Activated CD4-positive, alpha-beta T cell treated with anti-CD3 and anti-CD28 coated beads, Interleukin-2, amount 50 U/mL, for 48 hours (primary cell): ENCODE measurements at regions not wholly inside any gene's neighbourhood (a gene's known extent, or its start where the extent isn't known, plus 50 kb on each side); places are given as distances from the start of the nearest gene placed in this dataset.
"Not testable (repeated sequence)": the region's sequence is repeated elsewhere in the genome, so short reads cannot be mapped to it uniquely, and the experiment has no call there.

Source experiments
- DNase-seq, 2 experiments: peaks; one replicate each; pipeline ENCODE4 v3.0.0-alpha.2; 2020

GRCh38 chr1:196160066-196160795 is 448.0 kb downstream of the KCNT2 start:
- DNase-seq, result no peak

DNA sequence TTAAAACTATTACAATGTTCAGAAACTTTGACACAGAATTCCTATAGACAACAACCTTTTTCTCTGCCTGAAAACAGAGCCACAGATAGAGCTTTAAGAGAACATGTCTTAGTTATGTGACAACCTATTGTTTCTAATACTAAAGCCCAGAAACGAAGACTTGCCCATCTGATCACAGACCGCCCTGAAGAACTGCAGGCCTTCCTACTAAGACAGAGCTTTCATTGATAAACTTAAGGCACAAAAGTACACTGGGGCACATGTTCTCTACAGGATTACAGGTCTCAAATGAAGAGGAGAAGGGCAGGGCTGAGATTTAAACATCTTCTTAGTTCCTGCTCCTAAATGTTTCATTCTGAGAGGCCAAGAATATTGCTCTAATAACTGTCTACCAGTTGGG is 452.7 kb downstream of the KCNT2 start:
- DNase-seq, result no peak

GRCh38 chr1:196152975-196153374 is 455.3 kb downstream of the KCNT2 start:
- DNase-seq, result no peak

DNA sequence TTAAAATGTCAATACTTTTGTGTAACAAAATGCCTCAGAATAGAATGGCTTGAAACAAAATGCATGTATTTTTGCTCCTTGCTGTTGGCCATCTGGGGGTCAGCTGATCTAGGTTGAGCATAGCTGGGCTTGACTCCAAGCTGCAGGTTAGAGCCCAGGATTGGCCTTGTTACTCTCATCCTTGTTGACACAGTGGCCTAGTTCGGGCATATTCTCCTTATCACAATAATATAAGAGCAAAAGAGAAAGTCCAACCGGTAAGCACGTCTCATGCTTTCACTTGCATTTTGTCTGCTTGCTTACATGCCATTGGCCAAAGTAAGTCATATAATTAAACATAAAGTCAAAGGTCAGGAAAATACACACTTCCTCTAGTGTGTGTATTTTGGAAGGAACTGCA is 456.2 kb downstream of the KCNT2 start:
- DNase-seq, result no peak

DNA sequence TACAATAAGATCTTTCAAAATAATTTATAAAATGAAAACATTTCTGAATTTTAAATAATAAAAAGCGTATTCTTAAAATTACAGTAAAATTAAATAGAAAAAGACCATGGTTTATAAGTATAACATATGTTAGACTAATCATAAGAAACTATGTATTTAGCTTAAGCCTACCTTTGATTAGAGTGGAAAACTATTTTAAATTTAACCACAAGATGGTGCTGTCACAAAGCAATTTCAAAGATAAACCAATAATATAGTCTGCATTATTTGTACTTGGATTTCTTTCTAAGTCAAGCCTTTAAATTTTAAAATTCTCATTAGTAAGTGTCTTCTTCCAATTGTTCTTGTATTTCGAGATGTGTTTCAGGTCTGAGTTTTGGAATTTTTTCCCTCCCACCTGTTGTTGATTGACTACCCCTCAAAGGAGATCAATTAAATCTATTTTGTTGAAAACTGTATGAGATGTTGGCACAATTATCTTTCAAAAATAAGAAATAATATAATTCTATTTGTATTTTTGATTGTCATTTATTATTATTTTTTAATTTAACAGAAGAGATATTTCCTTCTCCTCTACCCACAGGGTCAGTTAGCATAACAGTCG is 459.8 kb downstream of the KCNT2 start:
- DNase-seq, result no peak

- no peak for DNase-seq
Observed at GRCh38 chr1:196147530-196147929, 460.7 kb downstream of the KCNT2 start.

GRCh38 chr1:196145151-196145550 is 463.1 kb downstream of the KCNT2 start:
- not testable (repeated sequence) for DNase-seq

DNA sequence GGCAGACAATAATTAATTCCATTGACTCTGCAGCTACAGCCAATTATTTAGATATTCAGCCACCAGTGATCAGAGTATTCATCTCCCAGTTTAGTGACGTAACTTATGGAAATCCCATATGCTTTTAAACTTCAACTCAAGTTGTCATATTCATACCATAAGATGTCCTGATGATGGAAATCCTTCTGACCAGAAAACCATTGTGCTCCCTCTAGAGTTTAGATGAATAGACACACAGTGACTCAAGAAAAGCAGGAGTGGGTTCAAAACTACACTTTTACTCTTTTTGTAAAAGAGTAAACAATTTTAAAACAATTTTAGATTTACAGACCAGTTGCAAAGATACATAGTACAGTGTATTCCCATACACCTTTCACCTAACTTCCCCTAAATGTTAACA is 463.7 kb downstream of the KCNT2 start:
- DNase-seq, result no peak

DNA sequence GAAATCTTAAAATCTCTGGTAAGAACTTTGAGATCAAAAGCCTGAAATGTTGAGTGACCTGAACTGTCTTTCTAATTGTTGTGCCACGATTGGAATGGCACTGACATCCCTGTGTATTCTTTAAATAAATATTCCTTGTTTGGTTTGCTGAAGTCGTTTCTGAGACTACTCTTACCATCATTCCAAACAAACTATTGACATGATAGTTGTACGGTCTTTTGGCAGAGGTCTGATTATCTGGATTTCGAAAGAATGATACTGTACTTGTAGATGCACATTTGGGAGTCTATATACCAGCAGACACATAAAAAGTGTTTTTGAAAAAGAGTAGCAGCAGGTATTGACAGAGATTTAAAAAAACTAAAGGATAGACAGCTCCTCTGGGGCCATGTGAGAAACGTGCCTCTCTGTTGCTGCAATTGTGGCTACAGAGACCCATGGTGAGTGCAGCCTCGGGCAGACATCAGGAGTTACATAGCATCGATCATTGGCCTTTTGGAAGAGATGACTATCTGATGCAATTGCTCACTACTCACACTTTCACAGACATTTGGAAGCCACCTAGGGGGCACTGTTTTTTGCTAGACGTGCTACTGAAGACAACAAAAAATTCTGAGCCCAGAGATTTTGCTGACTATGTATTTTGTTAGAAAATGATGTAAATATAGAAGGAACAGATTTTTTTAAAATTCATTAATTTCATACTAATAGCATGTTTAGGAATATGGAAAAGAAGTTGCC is 464.5 kb downstream of the KCNT2 start:
- DNase-seq, result no peak

DNA sequence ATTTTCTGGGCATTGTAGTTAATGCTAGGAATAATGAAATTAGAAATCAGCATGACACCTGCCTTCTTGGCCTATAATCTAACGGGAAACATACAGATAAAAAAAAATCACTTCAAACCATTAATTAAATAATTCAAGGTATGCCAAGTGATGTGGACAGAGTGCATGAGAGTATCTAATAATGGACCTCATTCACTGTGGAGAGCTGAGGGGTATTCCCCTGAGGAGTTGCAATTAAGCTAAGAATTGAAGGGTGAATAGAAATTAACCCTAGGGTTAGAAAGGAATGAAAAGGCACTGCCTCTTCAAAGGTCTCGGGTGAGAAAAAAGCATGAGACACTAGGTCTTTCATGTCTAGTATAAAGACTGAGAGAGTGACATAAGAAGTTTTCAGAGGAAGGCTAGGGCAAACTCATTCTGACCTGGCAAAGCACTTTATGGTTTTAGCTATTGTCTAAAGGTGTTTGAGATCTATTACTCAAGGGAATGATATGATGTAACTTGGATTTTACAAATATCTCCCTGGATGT is 466.1 kb downstream of the KCNT2 start:
- no peak for DNase-seq

- DNase-seq, result no peak
Observed at GRCh38 chr1:196136396-196136795, 471.8 kb downstream of the KCNT2 start.

DNA sequence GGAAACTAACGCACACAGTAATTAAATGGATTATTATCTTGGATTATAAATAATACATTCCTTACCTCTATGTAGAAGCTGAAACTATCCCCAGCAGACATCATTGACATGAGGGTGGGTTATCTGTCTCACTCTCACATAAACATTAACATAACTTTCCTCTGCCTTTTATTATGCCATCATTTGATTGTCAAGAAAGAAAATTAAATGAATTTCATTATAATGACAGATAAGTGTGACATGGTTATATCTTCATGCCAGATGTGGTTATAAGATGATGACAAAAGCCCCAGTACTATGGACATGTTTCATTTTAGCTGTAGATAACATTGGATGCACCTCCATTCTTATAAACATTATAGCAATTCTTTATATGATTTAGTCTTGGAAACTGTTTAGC is 476.5 kb downstream of the KCNT2 start:
- DNase-seq, result no peak

DNA sequence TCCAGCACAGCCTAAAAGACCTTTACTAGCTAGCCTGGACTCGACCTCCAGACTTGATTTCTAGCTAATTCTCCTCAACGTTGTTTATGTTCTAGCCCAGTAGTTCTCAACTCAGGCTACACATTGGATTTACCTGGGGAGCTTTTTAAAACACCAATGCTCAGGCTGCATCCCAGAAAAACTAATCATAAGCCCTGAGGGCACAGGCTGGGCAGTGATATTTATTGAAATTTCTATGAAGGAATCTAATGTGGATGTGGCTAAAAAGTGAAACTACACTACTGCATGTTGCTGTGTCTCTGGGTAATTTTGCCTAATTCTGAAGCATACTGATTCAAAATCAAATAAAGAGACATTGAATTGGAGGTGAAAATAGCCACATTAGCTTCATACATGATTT is 479.4 kb downstream of the KCNT2 start:
- DNase-seq, result no peak

- no peak for DNase-seq
Observed at GRCh38 chr1:196121181-196121580, 487.1 kb downstream of the KCNT2 start.

DNA sequence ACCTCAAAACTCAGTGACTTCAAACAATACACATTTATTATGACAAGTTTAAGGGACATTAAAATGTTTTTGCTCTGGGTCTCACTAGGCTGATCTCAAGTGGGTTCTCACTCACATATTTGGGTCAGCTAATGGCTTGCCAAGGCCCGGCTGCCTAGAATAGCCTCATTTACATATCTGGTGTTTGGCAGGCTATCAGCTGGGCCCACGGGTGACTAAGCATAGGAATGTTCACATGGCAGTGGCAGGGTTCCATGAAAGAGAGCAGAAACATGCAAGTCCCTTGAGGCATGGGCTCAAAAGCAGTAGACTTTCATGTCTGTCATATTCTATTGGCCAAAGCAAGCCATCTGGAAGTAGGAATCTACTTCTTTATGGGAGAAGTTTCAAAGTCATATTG is 492.6 kb downstream of the KCNT2 start:
- no peak for DNase-seq

DNA sequence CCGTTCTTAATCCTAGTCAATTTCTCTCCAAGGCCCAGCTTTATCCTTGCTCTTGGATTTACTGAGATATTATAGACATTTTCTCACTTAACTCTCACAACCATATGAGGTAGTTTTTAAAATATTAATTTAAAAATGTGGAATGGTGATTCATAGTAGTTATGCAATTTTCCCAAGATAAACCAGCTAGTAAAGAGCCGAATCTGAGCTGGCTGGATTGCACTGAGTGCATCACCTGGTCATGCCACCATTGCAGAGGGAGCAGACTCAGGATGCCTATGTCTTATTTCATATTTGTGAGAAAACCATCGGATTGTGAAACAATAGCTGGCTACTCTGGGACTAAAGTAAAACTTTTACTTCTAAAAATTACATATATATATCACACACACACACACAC is 494.0 kb downstream of the KCNT2 start:
- DNase-seq, result no peak

DNA sequence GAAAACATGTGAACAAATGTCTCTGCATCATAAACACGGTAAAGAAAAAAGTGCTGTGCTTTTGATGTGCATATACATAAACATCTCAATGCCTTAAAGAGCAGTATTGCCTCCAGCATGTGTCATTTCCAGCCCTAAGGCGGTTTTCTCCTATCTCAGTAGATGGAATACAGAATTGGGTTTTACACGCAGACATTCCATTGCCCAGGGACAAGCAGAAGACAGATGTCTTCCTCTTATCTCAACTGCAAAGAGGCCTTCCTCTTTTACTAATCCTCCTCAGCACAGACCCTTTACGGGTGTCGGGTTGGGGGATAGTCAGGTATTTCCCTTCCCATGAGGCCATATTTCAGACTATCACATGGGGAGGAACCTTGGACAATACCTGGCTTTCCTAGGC is 499.2 kb downstream of the KCNT2 start:
- not testable (repeated sequence) for DNase-seq

DNA sequence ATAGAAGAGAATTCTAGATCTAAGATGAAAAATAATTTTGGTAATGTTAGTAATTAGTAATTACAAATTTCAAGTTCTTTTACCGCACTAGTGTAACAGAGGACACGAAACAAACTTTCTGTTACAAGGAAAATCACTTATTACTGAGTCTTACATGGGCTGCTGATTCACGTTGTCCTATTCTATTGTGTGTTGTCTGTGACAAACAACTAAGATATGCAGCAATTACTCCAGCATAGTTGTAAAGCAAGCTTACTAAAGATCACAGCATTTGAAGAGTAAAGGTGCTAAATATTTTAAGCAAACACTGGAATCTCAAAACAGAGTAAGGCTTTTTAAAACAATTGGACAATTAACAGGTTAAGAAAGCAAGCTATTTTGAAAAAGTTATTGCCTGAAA is 502.3 kb downstream of the KCNT2 start:
- DNase-seq, result no peak

DNA sequence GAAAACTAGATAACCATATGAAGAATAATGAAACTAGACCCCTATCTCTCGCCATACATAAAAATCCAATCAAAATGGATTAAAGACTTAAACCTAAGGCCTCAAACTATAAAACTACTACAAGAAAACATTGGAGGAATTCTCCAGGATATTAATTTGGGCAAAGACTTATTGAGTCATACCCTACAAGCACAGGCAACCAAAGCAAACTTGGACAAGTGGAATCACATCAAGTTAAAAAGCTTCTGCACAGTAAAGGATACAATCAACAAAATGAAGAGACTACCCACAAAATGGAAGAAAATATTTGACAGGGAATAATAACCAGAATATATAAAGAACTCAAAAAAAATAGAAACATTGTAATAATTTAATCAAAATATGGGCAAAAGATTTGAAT is 505.4 kb downstream of the KCNT2 start:
- DNase-seq, result no peak

- no peak for DNase-seq
Observed at GRCh38 chr1:196098000-196098399, 510.2 kb downstream of the KCNT2 start.

DNA sequence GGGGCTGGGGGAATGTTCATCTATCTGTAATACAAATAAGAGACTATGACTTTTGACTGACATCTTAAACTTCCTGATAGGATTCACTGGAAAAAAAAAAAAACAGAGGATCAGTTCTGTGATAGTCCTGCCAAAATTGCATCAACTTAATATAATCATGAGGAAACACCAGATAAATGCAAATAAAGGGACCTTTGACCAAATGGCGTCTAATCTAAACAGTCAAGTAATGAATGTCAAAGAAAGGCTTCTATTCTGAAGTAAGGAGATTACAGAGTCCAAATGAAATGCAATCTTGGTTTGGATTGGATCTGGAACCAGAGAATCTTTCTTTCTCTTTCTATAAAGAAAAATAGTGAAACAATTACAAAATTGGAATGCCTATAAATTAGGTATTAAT is 513.4 kb downstream of the KCNT2 start:
- DNase-seq, result no peak

DNA sequence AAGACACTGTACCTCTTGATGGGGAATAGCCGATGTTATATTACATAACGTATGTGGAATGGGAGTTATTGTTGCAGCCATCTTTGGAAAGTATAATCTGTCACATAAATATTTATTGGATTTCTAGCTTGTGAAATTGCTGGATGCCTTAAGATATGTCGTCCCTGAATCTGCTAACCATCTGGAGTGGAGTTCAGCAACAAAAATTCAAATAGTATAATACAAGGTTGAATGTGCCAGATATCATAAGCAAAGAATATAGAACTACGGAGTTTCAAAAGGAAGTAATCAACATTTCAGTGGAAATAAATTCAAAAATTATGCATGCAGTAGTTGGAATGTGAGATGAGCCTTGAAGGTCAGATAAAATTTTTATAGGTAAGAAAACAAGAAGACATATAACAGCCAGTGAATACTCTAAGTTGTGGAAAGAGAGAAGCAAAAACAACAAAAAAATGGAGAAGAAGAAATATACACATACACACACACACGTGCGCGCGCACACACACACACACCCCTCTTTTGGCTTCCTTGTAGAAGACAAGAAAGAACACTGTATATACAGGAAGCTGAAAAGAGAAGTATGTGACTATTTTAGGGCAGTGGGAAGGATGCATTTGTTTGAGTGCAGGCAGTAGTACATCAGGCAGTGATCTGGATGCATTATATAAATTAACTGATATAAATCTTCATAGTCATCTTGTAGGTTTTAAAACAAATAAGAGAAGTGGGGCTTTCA is 516.7 kb downstream of the KCNT2 start:
- no peak for DNase-seq

- no peak for DNase-seq
Observed at GRCh38 chr1:196090226-196090625, 518.0 kb downstream of the KCNT2 start.
